ENCODE measurements at regions not wholly inside any gene's neighbourhood (a gene's known extent, or its start where the extent isn't known, plus 50 kb on each side); places are given as distances from the start of the nearest gene placed in this dataset.

DNA sequence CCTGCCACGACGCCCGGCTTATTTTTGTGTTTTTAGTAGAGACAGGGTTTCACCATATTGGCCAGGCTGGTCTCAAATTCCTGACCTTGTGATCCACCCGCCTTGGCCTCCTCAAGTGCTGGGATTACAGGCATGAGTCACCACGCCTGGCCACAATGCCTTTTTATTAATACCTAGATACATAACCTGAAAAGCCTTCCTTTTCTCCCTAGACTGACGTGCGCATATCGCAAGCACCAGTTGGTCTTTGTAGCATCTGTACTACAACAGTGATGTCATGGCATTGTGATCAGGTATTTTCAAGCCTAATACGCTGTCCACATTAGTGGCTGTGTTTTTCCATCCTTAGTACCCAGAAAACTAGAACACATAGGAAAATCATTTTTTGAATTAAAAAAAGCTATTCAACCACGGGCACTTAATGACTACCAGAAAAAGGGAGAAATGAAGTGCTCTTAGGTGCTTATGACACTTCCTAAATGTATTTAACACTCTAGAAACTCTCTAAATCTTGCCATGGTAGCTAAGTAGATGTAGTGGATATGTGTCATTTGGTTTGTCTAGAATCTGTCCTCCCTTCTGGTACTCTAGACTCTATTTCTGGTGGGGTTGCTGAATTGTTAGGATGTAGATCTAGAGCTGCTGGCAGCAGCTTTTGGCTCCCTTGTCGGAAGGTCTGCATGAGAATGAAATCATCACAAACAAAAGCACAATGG, 707.8 kb downstream of the STIM2 start:
- Histone ChIP-seq H3K4me3 (ENCODE audit: low read length in 2 of 2) (no peak overlapping the region), H3K27ac (ENCODE audit: low read depth, low read length) (no peak overlapping the region), H3K4me1 (ENCODE audit: insufficient read depth, low read length) (no peaks in the 10 kb centered on the region), H3K9me3 (ENCODE audit: control insufficient read depth in 1 of 2, low read length in 2 of 2) (no peaks in the 10 kb centered on the region), H3K36me3 (ENCODE audit: insufficient read depth, low read length) (no peaks in the 10 kb centered on the region), H3K27me3 (ENCODE audit: insufficient read depth, low read length) (no peaks in the 10 kb centered on the region)
- DNase-seq, result no peak
- Mint-ChIP-seq H3K4me3 (peak overlapping the region in 1 of 8 donors; percentile 27), H3K27ac (no peak overlapping the region), H3K36me3 (no peaks in the 10 kb centered on the region), H3K4me1 (no peaks in the 10 kb centered on the region), H3K27me3 (no peaks in the 10 kb centered on the region), H3K9me3 (peaks cover 0 to 9% (median under 1%) of the 10 kb centered on the region in 8 donors)
- POLR2A ChIA-PET (ENCODE audit: partially characterized antibody), result no interaction called here
- intact Hi-C loops (cut with micrococcal nuclease), result no loop called here
- CTCF ChIA-PET (ENCODE audit: partially characterized antibody), result no interaction called here

DNA sequence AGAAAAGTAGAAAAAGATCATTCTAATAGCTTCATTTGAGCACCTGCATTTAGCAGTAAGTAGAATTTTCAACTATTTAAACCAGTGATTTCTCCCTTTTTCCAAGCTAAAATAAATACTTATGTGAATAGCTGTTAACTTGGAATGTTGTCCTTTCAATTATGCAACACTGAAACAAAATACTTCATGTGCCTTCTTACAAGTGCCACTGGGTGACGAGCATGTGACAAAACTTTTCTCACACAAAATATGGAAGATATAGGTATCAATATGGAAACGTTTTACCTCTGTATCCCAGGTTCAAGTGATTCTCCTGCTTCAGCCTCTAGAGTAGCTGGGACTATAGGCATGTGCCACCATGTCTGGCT, 708.3 kb downstream of the STIM2 start:
- no peaks in the 10 kb centered on the region for H3K4me1 Mint-ChIP-seq
- Histone ChIP-seq H3K9me3 (ENCODE audit: control insufficient read depth in 1 of 2, low read length in 2 of 2) (no peaks in the 10 kb centered on the region), H3K4me1 (ENCODE audit: insufficient read depth, low read length) (no peaks in the 10 kb centered on the region), H3K36me3 (ENCODE audit: insufficient read depth, low read length) (no peaks in the 10 kb centered on the region), H3K27ac (ENCODE audit: low read depth, low read length) (no peak overlapping the region), H3K27me3 (ENCODE audit: insufficient read depth, low read length) (no peaks in the 10 kb centered on the region), H3K4me3 (ENCODE audit: low read length in 2 of 2) (no peak overlapping the region)
- no peak overlapping the region for H3K27ac Mint-ChIP-seq
- intact Hi-C loops (cut with micrococcal nuclease), result no loop called here
- POLR2A ChIA-PET (ENCODE audit: partially characterized antibody), result no interaction called here
- no peaks in the 10 kb centered on the region for H3K27me3 Mint-ChIP-seq
- H3K9me3 Mint-ChIP-seq, result peaks cover 0 to 8% (median 2%) of the 10 kb centered on the region in 8 donors
- DNase-seq, result no peak
- H3K4me3 Mint-ChIP-seq, result peak overlapping the region in 1 of 8 donors; percentile 27
- CTCF ChIA-PET (ENCODE audit: partially characterized antibody), result no interaction called here
- no peaks in the 10 kb centered on the region for H3K36me3 Mint-ChIP-seq

DNA sequence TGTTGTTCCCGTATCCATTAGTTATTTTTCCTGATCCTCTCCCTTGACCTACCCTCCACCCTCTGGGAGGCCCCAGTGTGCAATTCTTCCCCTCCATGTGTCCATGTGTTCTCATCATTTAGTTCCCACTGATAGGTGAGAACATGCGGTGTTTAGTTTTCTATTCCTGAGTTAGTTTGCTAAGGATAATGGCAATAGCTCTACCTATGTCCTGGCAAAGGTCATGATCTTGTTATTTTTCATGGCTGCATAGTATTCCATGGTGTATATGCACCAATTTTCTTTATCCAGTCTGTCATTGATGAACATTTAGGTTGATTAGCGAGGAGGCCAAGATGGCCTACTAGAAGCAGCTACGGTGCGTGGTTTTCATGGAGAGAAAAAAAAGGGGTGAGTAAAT, 714.1 kb downstream of the STIM2 start:
- POLR2A ChIA-PET (ENCODE audit: partially characterized antibody), result no interaction called here
- Histone ChIP-seq H3K27ac (ENCODE audit: low read depth, low read length) (no peak overlapping the region), H3K27me3 (ENCODE audit: insufficient read depth, low read length) (no peaks in the 10 kb centered on the region), H3K4me1 (ENCODE audit: insufficient read depth, low read length) (no peaks in the 10 kb centered on the region), H3K4me3 (ENCODE audit: low read length in 2 of 2) (no peak overlapping the region), H3K9me3 (ENCODE audit: control insufficient read depth in 1 of 2, low read length in 2 of 2) (no peaks in the 10 kb centered on the region), H3K36me3 (ENCODE audit: insufficient read depth, low read length) (no peaks in the 10 kb centered on the region)
- Mint-ChIP-seq H3K36me3 (no peaks in the 10 kb centered on the region), H3K4me1 (no peaks in the 10 kb centered on the region), H3K4me3 (no peak overlapping the region), H3K27ac (no peak overlapping the region), H3K27me3 (no peaks in the 10 kb centered on the region), H3K9me3 (peaks cover 0 to 9% (median 4%) of the 10 kb centered on the region in 8 donors)
- DNase-seq, result no peak
- CTCF ChIA-PET (ENCODE audit: partially characterized antibody), result no interaction called here
- intact Hi-C loops (cut with micrococcal nuclease), result no loop called here

DNA sequence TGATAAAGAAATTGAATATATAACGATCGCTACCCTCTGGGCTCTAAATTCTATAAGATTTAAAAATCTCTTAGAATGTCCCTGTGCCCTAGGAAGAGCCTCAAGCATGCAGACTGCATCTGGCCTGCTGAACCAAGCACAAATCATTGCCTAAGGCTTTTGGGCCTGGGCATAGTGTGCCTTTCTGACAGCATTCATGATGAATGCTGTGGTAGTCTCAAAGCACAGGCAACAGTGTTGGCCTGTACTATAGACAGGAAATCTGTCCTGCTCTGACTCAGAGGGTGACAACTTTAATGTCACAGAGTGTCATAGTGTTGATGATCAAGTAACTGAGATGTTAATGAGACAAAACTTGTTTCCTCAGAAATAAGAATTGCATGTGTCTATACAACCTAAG, 717.3 kb downstream of the STIM2 start:
- intact Hi-C loops (cut with micrococcal nuclease), result no loop called here
- Histone ChIP-seq H3K9me3 (ENCODE audit: control insufficient read depth in 1 of 2, low read length in 2 of 2) (no peaks in the 10 kb centered on the region), H3K4me3 (ENCODE audit: low read length in 2 of 2) (no peak overlapping the region), H3K36me3 (ENCODE audit: insufficient read depth, low read length) (no peaks in the 10 kb centered on the region), H3K27ac (ENCODE audit: low read depth, low read length) (no peak overlapping the region), H3K4me1 (ENCODE audit: insufficient read depth, low read length) (no peaks in the 10 kb centered on the region), H3K27me3 (ENCODE audit: insufficient read depth, low read length) (no peaks in the 10 kb centered on the region)
- no peaks in the 10 kb centered on the region for H3K27me3 Mint-ChIP-seq
- DNase-seq, result no peak
- no peak overlapping the region for H3K4me3 Mint-ChIP-seq
- no peaks in the 10 kb centered on the region for H3K36me3 Mint-ChIP-seq
- peaks cover 0 to 14% (median 4%) of the 10 kb centered on the region in 8 donors for H3K9me3 Mint-ChIP-seq
- CTCF ChIA-PET (ENCODE audit: partially characterized antibody), result no interaction called here
- POLR2A ChIA-PET (ENCODE audit: partially characterized antibody), result no interaction called here
- H3K4me1 Mint-ChIP-seq, result no peaks in the 10 kb centered on the region
- H3K27ac Mint-ChIP-seq, result no peak overlapping the region

DNA sequence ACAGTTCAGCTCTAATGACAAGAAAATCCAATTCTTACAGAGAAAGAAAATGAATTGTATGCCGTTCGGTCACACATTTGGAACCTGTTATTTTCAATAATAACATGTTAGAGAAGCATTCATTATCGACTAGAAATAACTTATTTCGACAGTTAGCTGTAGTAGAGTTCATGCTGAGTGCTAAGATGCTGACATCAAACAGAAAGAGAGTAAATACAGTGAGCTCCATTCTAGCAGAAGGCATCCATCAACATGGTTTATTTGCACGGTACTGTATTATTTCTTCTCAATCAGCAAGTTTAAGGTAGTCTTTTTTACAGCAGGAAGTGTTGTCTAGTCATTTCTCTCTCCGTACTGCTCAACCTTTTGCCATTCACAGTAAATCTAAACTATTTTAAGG, 732.1 kb downstream of the STIM2 start:
- POLR2A ChIA-PET (ENCODE audit: partially characterized antibody), result no interaction called here

DNA sequence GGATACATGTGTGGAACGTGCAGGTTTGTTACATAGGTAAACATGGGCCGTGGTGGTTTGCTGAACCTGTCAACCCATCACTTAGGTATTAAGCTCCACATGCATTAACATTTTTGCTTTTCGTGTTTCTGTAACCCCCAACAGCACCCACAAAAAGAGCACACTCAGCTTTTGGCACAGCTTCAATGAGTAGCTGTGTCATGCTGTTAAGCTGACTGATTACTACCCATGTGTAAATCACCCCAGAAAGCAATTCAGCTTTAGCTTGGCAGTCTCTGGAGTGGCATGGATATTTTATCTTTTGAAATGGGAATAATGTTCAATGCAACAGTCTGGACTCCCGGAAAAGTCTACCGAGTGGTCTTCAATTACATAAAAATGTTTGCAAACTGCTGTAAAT, 734.3 kb downstream of the STIM2 start:
- ChIA-PET CTCF (ENCODE audit: partially characterized antibody) (no interaction called here), POLR2A (ENCODE audit: partially characterized antibody) (no interaction called here)
- Mint-ChIP-seq H3K4me1 (no peaks in the 10 kb centered on the region), H3K4me3 (no peak overlapping the region), H3K9me3 (peaks cover 0 to 17% (median 4%) of the 10 kb centered on the region in 8 donors), H3K36me3 (no peaks in the 10 kb centered on the region), H3K27me3 (no peaks in the 10 kb centered on the region), H3K27ac (no peak overlapping the region)
- H3K27ac ChIP-seq (ENCODE audit: low read depth, low read length), result no peak overlapping the region
- no peaks in the 10 kb centered on the region for H3K9me3 ChIP-seq (ENCODE audit: control insufficient read depth in 1 of 2, low read length in 2 of 2)
- intact Hi-C loops (cut with micrococcal nuclease), result no loop called here
- no peak for DNase-seq
- H3K36me3 ChIP-seq (ENCODE audit: insufficient read depth, low read length), result no peaks in the 10 kb centered on the region
- H3K4me3 ChIP-seq (ENCODE audit: low read length in 2 of 2), result no peak overlapping the region
- H3K4me1 ChIP-seq (ENCODE audit: insufficient read depth, low read length), result no peaks in the 10 kb centered on the region
- H3K27me3 ChIP-seq (ENCODE audit: insufficient read depth, low read length), result no peaks in the 10 kb centered on the region

More for the DNA sequence above, 732.1 kb downstream of the STIM2 start:
- no peak for DNase-seq
- Mint-ChIP-seq H3K27ac (no peak overlapping the region), H3K36me3 (no peaks in the 10 kb centered on the region), H3K9me3 (peaks cover 0 to 17% (median 2%) of the 10 kb centered on the region in 8 donors), H3K4me3 (no peak overlapping the region), H3K4me1 (no peaks in the 10 kb centered on the region), H3K27me3 (no peaks in the 10 kb centered on the region)
- CTCF ChIA-PET (ENCODE audit: partially characterized antibody), result no interaction called here
- H3K4me1 ChIP-seq (ENCODE audit: insufficient read depth, low read length), result no peaks in the 10 kb centered on the region
- intact Hi-C loops (cut with micrococcal nuclease), result no loop called here
- H3K27me3 ChIP-seq (ENCODE audit: insufficient read depth, low read length), result no peaks in the 10 kb centered on the region
- no peaks in the 10 kb centered on the region for H3K9me3 ChIP-seq (ENCODE audit: control insufficient read depth in 1 of 2, low read length in 2 of 2)
- H3K36me3 ChIP-seq (ENCODE audit: insufficient read depth, low read length), result no peaks in the 10 kb centered on the region
- no peak overlapping the region for H3K27ac ChIP-seq (ENCODE audit: low read depth, low read length)
- H3K4me3 ChIP-seq (ENCODE audit: low read length in 2 of 2), result no peak overlapping the region

DNA sequence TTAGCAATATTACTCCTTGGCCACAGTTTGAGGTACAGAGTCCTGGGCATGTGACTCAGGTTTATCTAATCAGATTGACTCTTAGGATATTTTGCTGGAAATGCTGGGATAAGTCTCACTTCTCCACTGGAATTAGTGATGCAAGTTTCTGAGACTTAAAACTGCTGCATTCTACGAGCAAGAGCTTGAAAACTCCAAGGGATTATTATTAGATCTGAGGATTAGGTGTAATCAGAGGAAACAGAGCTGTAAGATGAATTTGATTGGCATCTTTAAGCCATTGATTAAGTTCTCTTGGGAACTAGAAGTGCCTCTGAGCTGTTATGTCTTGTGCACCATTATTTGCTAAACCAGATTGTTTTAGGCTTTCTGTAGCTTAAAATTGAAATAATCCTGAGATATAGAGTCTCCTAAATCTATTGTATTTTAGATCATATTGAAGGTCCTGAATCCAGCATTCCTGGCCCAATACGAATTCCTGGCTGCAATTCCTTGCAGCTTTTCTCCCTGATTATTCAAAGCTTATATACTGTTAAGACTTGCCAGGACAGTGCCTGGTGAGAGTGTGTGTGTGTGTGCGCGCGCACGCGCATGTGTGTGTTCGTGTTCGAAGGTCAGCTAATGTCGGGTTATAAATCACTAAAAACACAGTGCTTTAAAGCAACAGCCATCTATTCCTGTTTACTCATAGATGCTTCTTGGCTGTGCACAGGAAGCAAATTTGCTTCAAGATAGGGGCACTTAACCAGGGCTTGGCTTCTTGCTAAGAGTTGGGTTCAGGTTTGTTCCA, 735.1 kb downstream of the STIM2 start:
- Histone ChIP-seq H3K4me3 (ENCODE audit: low read length in 2 of 2) (no peak overlapping the region), H3K36me3 (ENCODE audit: insufficient read depth, low read length) (no peaks in the 10 kb centered on the region), H3K27me3 (ENCODE audit: insufficient read depth, low read length) (no peaks in the 10 kb centered on the region), H3K27ac (ENCODE audit: low read depth, low read length) (no peak overlapping the region), H3K4me1 (ENCODE audit: insufficient read depth, low read length) (no peaks in the 10 kb centered on the region), H3K9me3 (ENCODE audit: control insufficient read depth in 1 of 2, low read length in 2 of 2) (no peaks in the 10 kb centered on the region)
- CTCF ChIA-PET (ENCODE audit: partially characterized antibody), result no interaction called here
- Mint-ChIP-seq H3K27ac (no peak overlapping the region), H3K4me1 (no peaks in the 10 kb centered on the region), H3K36me3 (no peaks in the 10 kb centered on the region), H3K27me3 (no peaks in the 10 kb centered on the region), H3K4me3 (no peak overlapping the region), H3K9me3 (peaks cover 0 to 17% (median 4%) of the 10 kb centered on the region in 8 donors)
- no peak for DNase-seq
- POLR2A ChIA-PET (ENCODE audit: partially characterized antibody), result no interaction called here
- intact Hi-C loops (cut with micrococcal nuclease), result no loop called here

Data from CD4-positive, alpha-beta memory T cell (primary cell).